Liver (tissue), 8 donors: ENCODE measurements at regions not wholly inside any gene's neighbourhood (a gene's known extent, or its start where the extent isn't known, plus 50 kb on each side); places are given as distances from the start of the nearest gene placed in this dataset.

Source experiments
- DNase-seq: peaks from one replicate; pipeline ENCODE4 v3.0.0-alpha.2; 2017; ENCODE audit warnings: low spot score
- H3K27ac ChIP-seq, 2 donors: one replicate each; pipeline ENCODE4 v1.7.0; 2013; ENCODE audit warnings: inconsistent platforms in 2 of 2, low read length in 2 of 2, control low read depth in 1 of 2, low read depth in 1 of 2, mild to moderate bottlenecking in 1 of 2
- H3K27me3 ChIP-seq, 4 donors: one replicate each; pipeline versions ENCODE4 v1.6.1 to v1.7.0; 2013; ENCODE audit warnings: low read length in 3 of 4, inconsistent platforms in 1 of 4, mild to moderate bottlenecking in 1 of 4, moderate library complexity in 1 of 4; ENCODE audit not compliant: control insufficient read depth in 4 of 4, insufficient read depth in 4 of 4
- H3K36me3 ChIP-seq, 4 donors: one replicate each; pipeline versions ENCODE4 v1.6.1 to v1.7.0; 2013; ENCODE audit warnings: low read length in 3 of 4, mild to moderate bottlenecking in 3 of 4, low read depth in 1 of 4, moderate library complexity in 1 of 4; ENCODE audit not compliant: control insufficient read depth in 4 of 4, insufficient read depth in 3 of 4
- H3K4me1 ChIP-seq, 4 donors: one replicate each; pipeline versions ENCODE4 v1.6.1 to v1.7.0; 2013; ENCODE audit warnings: low read length in 3 of 4, mild to moderate bottlenecking in 3 of 4, moderate library complexity in 1 of 4; ENCODE audit not compliant: control insufficient read depth in 4 of 4, insufficient read depth in 4 of 4
- H3K4me3 ChIP-seq, 3 donors: one replicate each; pipeline versions ENCODE4 v1.6.1 to v1.7.0; 2013; ENCODE audit warnings: low read length in 3 of 3, control low read depth in 1 of 3, low read depth in 1 of 3, mild to moderate bottlenecking in 1 of 3
- H3K9ac ChIP-seq, 2 donors: one replicate each; pipeline ENCODE4 v1.7.0; 2013; ENCODE audit warnings: low read length in 2 of 2, mild to moderate bottlenecking in 2 of 2, moderate library complexity in 2 of 2, control low read depth in 1 of 2, low read depth in 1 of 2
- H3K9me3 ChIP-seq, 4 donors: one replicate each; pipeline versions ENCODE4 v1.6.1 to v1.7.0; 2013; ENCODE audit warnings: low read length in 3 of 4; ENCODE audit not compliant: control insufficient read depth in 4 of 4
- ATF3 ChIP-seq: IDR thresholded peaks from 2 replicates; pipeline ENCODE4 v1.6.1; 2016; ENCODE audit warnings: antibody characterized with exemption
- CTCF ChIP-seq: fragments of 150-350 bp; IDR thresholded peaks from 2 replicates; pipeline ENCODE4 v1.5.1; 2017; ENCODE audit warnings: improper control_type of control experiment, low read depth, low read length; ENCODE audit not compliant: missing input control
- EGR1 ChIP-seq, 2 donors: IDR thresholded peaks; 2 replicates each; pipeline ENCODE4 v1.6.1; 2016 to 2018; ENCODE audit warnings: antibody characterized with exemption in 2 of 2, low read depth in 2 of 2
- FOXA1 ChIP-seq: IDR thresholded peaks from 2 replicates; pipeline ENCODE4 v1.6.1; 2016; ENCODE audit warnings: antibody characterized with exemption
- FOXA2 ChIP-seq: IDR thresholded peaks from 2 replicates; pipeline ENCODE4 v1.6.1; 2016; ENCODE audit warnings: antibody characterized with exemption
- GABPA ChIP-seq, 2 donors: IDR thresholded peaks in 1 of 2; conservative IDR thresholded peaks in 1 of 2; 2 replicates each; pipeline ENCODE4 v1.6.1; 2016; ENCODE audit warnings: antibody characterized with exemption in 2 of 2, mild to moderate bottlenecking in 1 of 2, moderate library complexity in 1 of 2
- HNF4A ChIP-seq, 2 donors: conservative IDR thresholded peaks; 2 replicates each; pipeline ENCODE4 v1.6.1; 2016; ENCODE audit warnings: antibody characterized with exemption in 2 of 2, mild to moderate bottlenecking in 2 of 2
- HNF4G ChIP-seq: IDR thresholded peaks from 2 replicates; pipeline ENCODE4 v1.6.1; 2016; ENCODE audit warnings: antibody characterized with exemption
- JUND ChIP-seq, 2 donors: IDR thresholded peaks; 2 replicates each; pipeline ENCODE4 v1.6.1; 2016; ENCODE audit warnings: antibody characterized with exemption in 2 of 2
- MAX ChIP-seq: IDR thresholded peaks from 2 replicates; pipeline ENCODE4 v1.6.1; 2016; ENCODE audit warnings: antibody characterized with exemption
- NR2F2 ChIP-seq: IDR thresholded peaks from 2 replicates; pipeline ENCODE4 v1.6.1; 2016; ENCODE audit warnings: antibody characterized with exemption
- REST ChIP-seq: IDR thresholded peaks from 2 replicates; pipeline ENCODE4 v1.6.1; 2016; ENCODE audit warnings: antibody characterized with exemption, mild to moderate bottlenecking
- RXRA ChIP-seq, 2 donors: IDR thresholded peaks; 2 replicates each; pipeline ENCODE4 v1.6.1; 2017 to 2018; ENCODE audit warnings: antibody characterized with exemption in 2 of 2, mild to moderate bottlenecking in 1 of 2
- SP1 ChIP-seq: IDR thresholded peaks from 2 replicates; pipeline ENCODE4 v1.6.1; 2018; ENCODE audit warnings: antibody characterized with exemption, mild to moderate bottlenecking
- TAF1 ChIP-seq: conservative IDR thresholded peaks from 2 replicates; pipeline ENCODE4 v1.6.1; 2016; ENCODE audit warnings: antibody characterized with exemption, mild to moderate bottlenecking
- YY1 ChIP-seq: IDR thresholded peaks from 2 replicates; pipeline ENCODE4 v1.6.1; 2016; ENCODE audit warnings: antibody characterized with exemption, mild to moderate bottlenecking
- ZBTB33 ChIP-seq: IDR thresholded peaks from 2 replicates; pipeline ENCODE4 v1.6.1; 2016; ENCODE audit warnings: antibody characterized with exemption
- WGBS: extraction: QIAGEN DNeasy Blood & Tissue Kit; methylation state at CpG from one replicate; pipeline ENCODE4 v1.1.7; 2013; 5-methylcytosine and 5-hydroxymethylcytosine counted together
- donor health status: healthy.
- donor health status: healthy.
- donor health status: healthy.
- donor health status: healthy.
- donor health status: healthy.

- no peaks in the 10 kb centered on the region for H3K27me3 ChIP-seq
- no peak overlapping the region for H3K9ac ChIP-seq
- WGBS = 91% methylated on average over 20 of the region's 20 CpGs
- no peak overlapping the region for H3K4me3 ChIP-seq
- DNase-seq = no peak
- no peak overlapping the region for H3K27ac ChIP-seq
- H3K9me3 ChIP-seq = no peaks in the 10 kb centered on the region
- H3K4me1 ChIP-seq = no peaks in the 10 kb centered on the region
- no peaks in the 10 kb centered on the region for H3K36me3 ChIP-seq
- TF ChIP-seq ATF3 (no peak), CTCF (no peak), FOXA1 (no peak), REST (no peak), YY1 (no peak), HNF4G (no peak), GABPA (IDR thresholded peaks at IDR 0.05 in 1 of 2, conservative IDR thresholded peaks at IDR 0.05 in 1 of 2) (no peak), ZBTB33 (no peak), EGR1 (IDR thresholded peaks at IDR 0.05; ENCODE audit: low read depth in 2 of 2) (no peak), TAF1 (no peak), FOXA2 (no peak), SP1 (no peak), NR2F2 (no peak), MAX (no peak), HNF4A (conservative IDR thresholded peaks at IDR 0.05) (no peak)
Measured at GRCh38 chr10:36819781-36820180, 305.6 kb upstream of the ANKRD30A start.

- H3K9me3 ChIP-seq = no peaks in the 10 kb centered on the region
- H3K27me3 ChIP-seq = no peaks in the 10 kb centered on the region
- H3K27ac ChIP-seq = no peak overlapping the region
- 75% methylated on average over 15 of the region's 15 CpGs for WGBS
- no peaks in the 10 kb centered on the region for H3K4me1 ChIP-seq
- H3K4me3 ChIP-seq = no peak overlapping the region
- no peak for DNase-seq
- H3K9ac ChIP-seq = no peak overlapping the region
- no peaks in the 10 kb centered on the region for H3K36me3 ChIP-seq
- TF ChIP-seq CTCF (no peak), JUND (IDR thresholded peaks at IDR 0.05) (no peak), EGR1 (IDR thresholded peaks at IDR 0.05; ENCODE audit: low read depth in 2 of 2) (no peak), HNF4G (no peak), GABPA (IDR thresholded peaks at IDR 0.05 in 1 of 2, conservative IDR thresholded peaks at IDR 0.05 in 1 of 2) (no peak), MAX (no peak), TAF1 (no peak), HNF4A (conservative IDR thresholded peaks at IDR 0.05) (no peak), FOXA2 (no peak), NR2F2 (no peak), REST (no peak), RXRA (IDR thresholded peaks at IDR 0.05) (no peak), ATF3 (no peak)
Measured at GRCh38 chr10:36817898-36818297, 307.5 kb upstream of the ANKRD30A start.
